ENCODE measurements at regions not wholly inside any gene's neighbourhood (a gene's known extent, or its start where the extent isn't known, plus 50 kb on each side); places are given as distances from the start of the nearest gene placed in this dataset.
"Not testable (repeated sequence)": the region's sequence is repeated elsewhere in the genome, so short reads cannot be mapped to it uniquely, and the experiment has no call there.

DNA sequence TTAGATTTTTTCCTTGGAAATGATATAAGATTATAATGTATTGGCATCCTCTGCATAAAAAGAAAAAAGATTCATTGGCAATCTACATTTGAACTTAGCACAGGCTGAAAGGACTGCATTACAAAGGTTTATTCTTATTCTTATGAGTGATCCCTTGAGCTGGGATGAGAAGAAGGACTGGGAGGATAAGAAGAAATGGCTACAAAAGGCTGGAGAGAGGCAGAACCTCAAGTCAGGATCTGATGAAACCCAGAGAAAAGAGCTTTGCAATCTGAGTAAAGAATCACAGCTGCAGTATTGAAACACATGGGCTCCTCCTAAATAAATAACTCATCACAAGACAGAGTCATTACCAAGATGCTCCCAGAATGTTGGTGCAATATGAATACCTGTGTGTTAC lies 1635.4 kb upstream of the FLRT2 start:
- no peak overlapping the region for H3K27ac ChIP-seq (ENCODE audit: low read length)
- CTCF ChIA-PET, result no interaction called here
- H3K36me3 ChIP-seq (ENCODE audit: control insufficient read depth in 2 of 2, extremely low read depth in 1 of 2, insufficient read depth in 1 of 2, low read length in 1 of 2), result no peaks in the 10 kb centered on the region
- H3K27ac Mint-ChIP-seq, result no peak overlapping the region
- no peaks in the 10 kb centered on the region for H3K4me1 Mint-ChIP-seq
- no peak for DNase-seq
- H3K36me3 Mint-ChIP-seq, result no peaks in the 10 kb centered on the region
- ATAC-seq (replicated peaks in 1 of 4), result no peak
- POLR2A ChIA-PET, result no interaction called here
- no peaks in the 10 kb centered on the region for H3K4me1 ChIP-seq (ENCODE audit: control insufficient read depth in 1 of 2, extremely low read depth in 1 of 2, insufficient read depth in 2 of 2, low read length in 2 of 2)
- H3K9me3 Mint-ChIP-seq, result peaks cover 0 to 18% (median 16%) of the 10 kb centered on the region in 3 donors
- H3K9me3 ChIP-seq, result no peaks in the 10 kb centered on the region
- no peaks in the 10 kb centered on the region for H3K27me3 Mint-ChIP-seq
- no peak overlapping the region for H3K4me3 Mint-ChIP-seq
- H3K27me3 ChIP-seq (replicated peaks in 1 of 2; ENCODE audit: control insufficient read depth in 2 of 2, extremely low read depth in 1 of 2, insufficient read depth in 2 of 2, low read length in 1 of 2), result no peaks in the 10 kb centered on the region
- H3K4me3 ChIP-seq (ENCODE audit: control insufficient read depth in 1 of 2, extremely low read depth in 1 of 2, low read length in 1 of 2), result no peak overlapping the region

DNA sequence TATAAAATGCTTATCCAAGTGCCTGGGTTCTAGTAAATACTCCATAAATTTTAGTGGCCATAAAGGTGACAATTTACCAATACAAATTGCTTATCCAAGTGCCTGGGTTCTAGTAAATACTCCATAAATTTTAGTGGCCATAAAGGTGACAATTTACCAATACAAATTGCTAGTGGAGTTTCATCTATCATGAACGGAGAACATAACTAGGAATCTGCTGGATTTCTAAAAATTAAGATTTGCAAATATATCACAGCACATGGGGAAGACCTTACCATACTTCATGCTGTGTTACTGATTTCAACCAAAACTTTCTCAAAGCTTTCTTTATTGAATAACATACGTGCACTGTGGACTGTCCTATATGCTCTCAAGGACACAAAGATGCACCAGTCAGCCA lies 1631.4 kb upstream of the FLRT2 start:
- CTCF ChIA-PET; H3K27me3 Mint-ChIP-seq; H3K4me3 Mint-ChIP-seq; H3K4me3 ChIP-seq (ENCODE audit: control insufficient read depth in 1 of 2, extremely low read depth in 1 of 2, low read length in 1 of 2); H3K27me3 ChIP-seq (replicated peaks in 1 of 2; ENCODE audit: control insufficient read depth in 2 of 2, extremely low read depth in 1 of 2, insufficient read depth in 2 of 2, low read length in 1 of 2); H3K4me1 Mint-ChIP-seq; H3K9me3 ChIP-seq; H3K27ac ChIP-seq (ENCODE audit: low read length); H3K4me1 ChIP-seq (ENCODE audit: control insufficient read depth in 1 of 2, extremely low read depth in 1 of 2, insufficient read depth in 2 of 2, low read length in 2 of 2); ATAC-seq (replicated peaks in 1 of 4); DNase-seq; H3K27ac Mint-ChIP-seq; POLR2A ChIA-PET; H3K36me3 Mint-ChIP-seq; H3K36me3 ChIP-seq (ENCODE audit: control insufficient read depth in 2 of 2, extremely low read depth in 1 of 2, insufficient read depth in 1 of 2, low read length in 1 of 2): not testable (repeated sequence)
- H3K9me3 Mint-ChIP-seq, result peaks cover 0 to 26% (median 8%) of the 10 kb centered on the region in 3 donors
- no CpG with 5 or more reads among the region's 2 CpGs for WGBS (ENCODE audit: insufficient coverage)

DNA sequence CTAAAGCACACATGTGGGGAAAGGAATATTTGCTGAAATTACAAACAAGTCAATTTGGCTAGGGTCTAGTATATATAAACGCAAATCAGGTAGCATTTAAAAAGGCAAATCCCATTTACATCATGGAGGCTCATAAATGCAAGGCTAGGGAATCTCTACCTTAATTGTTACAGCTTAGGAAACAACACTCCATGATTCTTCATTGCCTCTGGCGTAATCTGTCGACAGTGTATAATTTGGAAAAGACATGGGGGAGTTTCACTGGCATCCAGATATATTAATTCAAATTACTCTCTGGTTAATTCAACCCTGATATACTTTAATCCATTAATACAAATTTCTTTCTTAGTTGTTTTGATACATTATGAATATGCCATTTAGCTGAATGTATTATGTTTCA lies 1630.2 kb upstream of the FLRT2 start:
- CTCF ChIA-PET, result no interaction called here
- no peak for ATAC-seq (replicated peaks in 1 of 4)
- no peak overlapping the region for H3K4me3 Mint-ChIP-seq

DNA sequence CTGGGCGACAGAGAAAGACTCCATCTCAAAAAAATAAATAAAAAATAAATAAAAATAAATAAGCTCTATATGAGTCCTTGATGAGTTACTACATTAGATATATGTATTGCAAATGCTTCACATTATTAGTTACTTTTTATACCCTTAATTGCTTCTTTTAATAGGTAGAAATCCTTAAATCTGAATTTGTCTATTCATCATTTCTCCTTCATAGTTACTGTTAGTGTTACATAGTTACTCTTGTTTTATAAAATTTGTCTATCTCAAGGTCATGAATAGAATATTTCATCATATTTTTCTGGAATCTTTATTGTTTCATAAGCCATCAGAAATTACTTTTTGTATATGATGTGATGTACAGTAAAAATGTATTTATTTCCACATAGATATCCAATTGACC lies 1624.8 kb upstream of the FLRT2 start:
- DNase-seq (no peak), ATAC-seq (replicated peaks in 1 of 4) (no peak)
- no peaks in the 10 kb centered on the region for H3K9me3 ChIP-seq
- Mint-ChIP-seq H3K27ac (no peak overlapping the region), H3K4me1 (no peaks in the 10 kb centered on the region), H3K9me3 (peaks cover 10 to 21% (median 11%) of the 10 kb centered on the region in 3 donors), H3K36me3 (no peaks in the 10 kb centered on the region), H3K4me3 (no peak overlapping the region), H3K27me3 (no peaks in the 10 kb centered on the region)
- CTCF ChIA-PET, result interaction anchor here in 1 of 2 donors (0.7 kb wide), 1 partner anchor 1757 kb away, joined by 3 read pairs; no protein-coding TSS in a partner anchor
- H3K36me3 ChIP-seq (ENCODE audit: control insufficient read depth in 2 of 2, extremely low read depth in 1 of 2, insufficient read depth in 1 of 2, low read length in 1 of 2), result no peaks in the 10 kb centered on the region
- H3K27ac ChIP-seq (ENCODE audit: low read length), result no peak overlapping the region
- H3K4me1 ChIP-seq (ENCODE audit: control insufficient read depth in 1 of 2, extremely low read depth in 1 of 2, insufficient read depth in 2 of 2, low read length in 2 of 2), result no peaks in the 10 kb centered on the region
- POLR2A ChIA-PET, result no interaction called here
- no CpG with 5 or more reads among the region's 1 CpG for WGBS (ENCODE audit: insufficient coverage)
- no peak overlapping the region for H3K4me3 ChIP-seq (ENCODE audit: control insufficient read depth in 1 of 2, extremely low read depth in 1 of 2, low read length in 1 of 2)
- no peaks in the 10 kb centered on the region for H3K27me3 ChIP-seq (replicated peaks in 1 of 2; ENCODE audit: control insufficient read depth in 2 of 2, extremely low read depth in 1 of 2, insufficient read depth in 2 of 2, low read length in 1 of 2)

More for the DNA sequence above, 1630.2 kb upstream of the FLRT2 start:
- Histone ChIP-seq H3K27ac (ENCODE audit: low read length) (no peak overlapping the region), H3K9me3 (no peaks in the 10 kb centered on the region), H3K4me3 (ENCODE audit: control insufficient read depth in 1 of 2, extremely low read depth in 1 of 2, low read length in 1 of 2) (no peak overlapping the region), H3K4me1 (ENCODE audit: control insufficient read depth in 1 of 2, extremely low read depth in 1 of 2, insufficient read depth in 2 of 2, low read length in 2 of 2) (no peaks in the 10 kb centered on the region), H3K36me3 (ENCODE audit: control insufficient read depth in 2 of 2, extremely low read depth in 1 of 2, insufficient read depth in 1 of 2, low read length in 1 of 2) (no peaks in the 10 kb centered on the region), H3K27me3 (replicated peaks in 1 of 2; ENCODE audit: control insufficient read depth in 2 of 2, extremely low read depth in 1 of 2, insufficient read depth in 2 of 2, low read length in 1 of 2) (no peaks in the 10 kb centered on the region)
- no peaks in the 10 kb centered on the region for H3K4me1 Mint-ChIP-seq
- POLR2A ChIA-PET, result no interaction called here
- no peaks in the 10 kb centered on the region for H3K36me3 Mint-ChIP-seq
- no CpG with 5 or more reads among the region's 3 CpGs for WGBS (ENCODE audit: insufficient coverage)
- H3K27me3 Mint-ChIP-seq, result no peaks in the 10 kb centered on the region
- H3K9me3 Mint-ChIP-seq, result peaks cover 0 to 22% (median 11%) of the 10 kb centered on the region in 3 donors
- H3K27ac Mint-ChIP-seq, result no peak overlapping the region
- DNase-seq, result no peak

DNA sequence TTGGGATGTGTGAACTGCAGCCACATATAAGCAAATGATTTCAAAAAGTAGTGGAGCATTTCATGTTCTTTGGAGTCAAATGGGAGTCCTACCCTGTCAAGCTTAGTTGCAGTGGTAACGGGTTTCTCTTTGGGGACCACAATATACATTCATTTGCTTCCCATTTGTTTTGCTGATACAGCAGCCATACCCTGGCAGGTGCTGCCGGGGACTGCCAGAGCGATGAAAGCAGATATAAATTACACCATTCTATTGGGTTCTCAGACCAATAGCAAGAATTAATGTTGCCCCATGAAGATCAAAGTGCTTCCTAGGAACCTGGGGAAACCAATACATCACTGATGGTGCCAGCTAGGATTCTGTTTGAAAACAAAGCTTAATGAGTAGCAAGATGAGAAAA lies 1621.5 kb upstream of the FLRT2 start:
- no peak overlapping the region for H3K27ac ChIP-seq (ENCODE audit: low read length)
- no peaks in the 10 kb centered on the region for H3K4me1 Mint-ChIP-seq
- H3K4me3 ChIP-seq (ENCODE audit: control insufficient read depth in 1 of 2, extremely low read depth in 1 of 2, low read length in 1 of 2), result no peak overlapping the region
- H3K36me3 Mint-ChIP-seq, result no peaks in the 10 kb centered on the region
- peaks cover 21 to 23% (median 23%) of the 10 kb centered on the region in 3 donors for H3K9me3 Mint-ChIP-seq
- ChIA-PET CTCF (no interaction called here), POLR2A (no interaction called here)
- H3K27ac Mint-ChIP-seq, result no peak overlapping the region
- DNase-seq (no peak), ATAC-seq (replicated peaks in 1 of 4) (no peak)
- WGBS (ENCODE audit: insufficient coverage), result 88% methylated on average over 3 of the region's 3 CpGs
- H3K4me3 Mint-ChIP-seq, result no peak overlapping the region
- no peaks in the 10 kb centered on the region for H3K36me3 ChIP-seq (ENCODE audit: control insufficient read depth in 2 of 2, extremely low read depth in 1 of 2, insufficient read depth in 1 of 2, low read length in 1 of 2)
- no peaks in the 10 kb centered on the region for H3K27me3 Mint-ChIP-seq
- H3K27me3 ChIP-seq (replicated peaks in 1 of 2; ENCODE audit: control insufficient read depth in 2 of 2, extremely low read depth in 1 of 2, insufficient read depth in 2 of 2, low read length in 1 of 2), result no peaks in the 10 kb centered on the region
- H3K4me1 ChIP-seq (ENCODE audit: control insufficient read depth in 1 of 2, extremely low read depth in 1 of 2, insufficient read depth in 2 of 2, low read length in 2 of 2), result no peaks in the 10 kb centered on the region
- no peaks in the 10 kb centered on the region for H3K9me3 ChIP-seq

DNA sequence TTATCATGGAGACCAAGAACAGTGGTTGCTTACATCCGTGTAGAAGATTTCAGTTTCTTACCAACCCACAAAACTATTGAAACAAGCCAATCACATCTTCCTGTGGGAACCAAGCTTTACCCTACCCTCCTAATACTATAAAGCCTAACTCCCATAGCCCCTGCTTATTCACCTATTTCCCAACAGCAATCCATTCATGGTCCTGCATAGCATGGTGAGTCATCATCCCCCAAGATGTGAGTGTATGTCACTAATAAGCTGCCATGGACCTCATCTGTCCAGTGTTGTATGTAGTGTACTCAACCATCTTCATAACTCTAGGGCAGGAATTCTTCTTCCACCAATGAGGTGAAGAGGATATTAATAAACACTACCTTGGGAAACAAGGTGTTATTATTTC lies 1620.4 kb upstream of the FLRT2 start:
- peaks cover 20 to 30% (median 29%) of the 10 kb centered on the region in 3 donors for H3K9me3 Mint-ChIP-seq
- H3K27me3 Mint-ChIP-seq, result no peaks in the 10 kb centered on the region
- ATAC-seq (replicated peaks in 1 of 4) (no peak), DNase-seq (no peak)
- no peaks in the 10 kb centered on the region for H3K36me3 ChIP-seq (ENCODE audit: control insufficient read depth in 2 of 2, extremely low read depth in 1 of 2, insufficient read depth in 1 of 2, low read length in 1 of 2)
- H3K4me1 ChIP-seq (ENCODE audit: control insufficient read depth in 1 of 2, extremely low read depth in 1 of 2, insufficient read depth in 2 of 2, low read length in 2 of 2), result no peaks in the 10 kb centered on the region
- ChIA-PET POLR2A (no interaction called here), CTCF (no interaction called here)
- 80% methylated on average over 1 of the region's 1 CpG for WGBS (ENCODE audit: insufficient coverage)
- H3K4me3 Mint-ChIP-seq, result no peak overlapping the region
- no peak overlapping the region for H3K27ac Mint-ChIP-seq
- no peak overlapping the region for H3K27ac ChIP-seq (ENCODE audit: low read length)
- no peaks in the 10 kb centered on the region for H3K4me1 Mint-ChIP-seq
- H3K4me3 ChIP-seq (ENCODE audit: control insufficient read depth in 1 of 2, extremely low read depth in 1 of 2, low read length in 1 of 2), result no peak overlapping the region
- no peaks in the 10 kb centered on the region for H3K9me3 ChIP-seq
- H3K36me3 Mint-ChIP-seq, result no peaks in the 10 kb centered on the region
- H3K27me3 ChIP-seq (replicated peaks in 1 of 2; ENCODE audit: control insufficient read depth in 2 of 2, extremely low read depth in 1 of 2, insufficient read depth in 2 of 2, low read length in 1 of 2), result no peaks in the 10 kb centered on the region

DNA sequence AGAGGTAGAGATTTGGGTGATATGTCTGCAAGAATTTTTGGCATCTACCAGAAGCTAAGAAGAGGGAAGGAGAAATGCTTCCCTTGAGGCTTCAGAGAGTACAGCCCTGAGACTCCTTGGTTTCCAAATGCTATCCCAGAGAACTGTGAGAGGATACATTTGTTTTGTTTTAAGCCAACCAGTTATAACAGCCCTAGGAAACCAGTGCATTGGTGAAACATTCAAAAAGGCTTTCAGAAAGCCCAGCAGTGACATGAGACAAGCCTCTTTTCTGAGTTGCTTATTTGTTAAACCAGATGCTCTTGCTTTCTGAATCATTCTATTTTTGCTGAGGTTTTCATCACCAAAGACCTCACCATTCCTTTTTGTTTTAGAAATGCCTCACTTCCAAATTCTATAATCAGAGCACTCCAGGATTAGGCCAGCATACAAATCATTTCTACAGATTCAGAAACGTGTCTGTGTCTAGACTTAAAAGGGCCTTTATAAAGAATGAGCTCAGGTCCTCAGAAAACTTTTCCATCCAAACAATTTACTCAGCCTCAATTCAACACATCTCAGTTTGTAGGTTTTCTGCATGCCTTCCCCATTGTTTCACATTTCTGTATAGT lies 1617.8 kb upstream of the FLRT2 start:
- H3K4me1 ChIP-seq (ENCODE audit: control insufficient read depth in 1 of 2, extremely low read depth in 1 of 2, insufficient read depth in 2 of 2, low read length in 2 of 2), result no peaks in the 10 kb centered on the region
- Mint-ChIP-seq H3K9me3 (peaks cover 23 to 35% (median 34%) of the 10 kb centered on the region in 3 donors), H3K4me3 (no peak overlapping the region), H3K27me3 (no peaks in the 10 kb centered on the region), H3K4me1 (no peaks in the 10 kb centered on the region), H3K36me3 (no peaks in the 10 kb centered on the region), H3K27ac (no peak overlapping the region)
- POLR2A ChIA-PET, result no interaction called here
- no peak overlapping the region for H3K27ac ChIP-seq (ENCODE audit: low read length)
- H3K27me3 ChIP-seq (replicated peaks in 1 of 2; ENCODE audit: control insufficient read depth in 2 of 2, extremely low read depth in 1 of 2, insufficient read depth in 2 of 2, low read length in 1 of 2), result no peaks in the 10 kb centered on the region
- H3K9me3 ChIP-seq, result no peaks in the 10 kb centered on the region
- no peak overlapping the region for H3K4me3 ChIP-seq (ENCODE audit: control insufficient read depth in 1 of 2, extremely low read depth in 1 of 2, low read length in 1 of 2)
- no peak for DNase-seq
- H3K36me3 ChIP-seq (ENCODE audit: control insufficient read depth in 2 of 2, extremely low read depth in 1 of 2, insufficient read depth in 1 of 2, low read length in 1 of 2), result no peaks in the 10 kb centered on the region
- WGBS (ENCODE audit: insufficient coverage), result no CpG with 5 or more reads among the region's 1 CpG
- CTCF ChIA-PET, result no interaction called here
- ATAC-seq (replicated peaks in 1 of 4), result no peak
